Spleen (tissue), 7 donors: ENCODE measurements at regions not wholly inside any gene's neighbourhood (a gene's known extent, or its start where the extent isn't known, plus 50 kb on each side); places are given as distances from the start of the nearest gene placed in this dataset.

ENCODE experiments used
- CTCF ChIP-seq, 11 experiments: fragments of 200-600 bp in 7 of 11; fragments of 450-650 bp in 4 of 11; sonication (generic) in 4 of 11; IDR thresholded peaks in 8 of 11; conservative IDR thresholded peaks in 3 of 11; 1 replicate in 7 of 11; 2 replicates in 4 of 11; pipeline versions ENCODE4 v1.4.0 to v1.8.0; 2016 to 2021; ENCODE audit warnings: antibody characterized with exemption in 11 of 11, inconsistent platforms in 4 of 11, mild to moderate bottlenecking in 1 of 11
- POLR2A ChIP-seq, 3 donors: fragments of 450-650 bp; IDR thresholded peaks; one replicate each; pipeline ENCODE4 v1.5.1; 2017; ENCODE audit warnings: antibody characterized with exemption in 3 of 3, mild to moderate bottlenecking in 1 of 3
- POLR2AphosphoS5 ChIP-seq, 3 donors: sonication (generic); formaldehyde crosslinking; IDR thresholded peaks; one replicate each; pipeline ENCODE4 v1.5.1; 2017; ENCODE audit warnings: antibody characterized with exemption in 3 of 3
- donor health status: DM: no; HTN: no; CAD: no; lungs with moderate emphysema.
- donor health status: DM: no; HTN: no; CAD: no.
- donor health status: DM: no; HTN: no; CAD: no.

- TF ChIP-seq CTCF (IDR thresholded peaks at IDR 0.05 in 8 of 11, conservative IDR thresholded peaks at IDR 0.05 in 3 of 11): no peak
- TF ChIP-seq POLR2A (IDR thresholded peaks at IDR 0.05): no peak
- TF ChIP-seq POLR2AphosphoS5 (IDR thresholded peaks at IDR 0.05): no peak
These were observed 108.6 kb upstream of the DOK5 start for GRCh38 chr20:54366669-54367344.
